C4-2B (cell line): ENCODE measurements at regions not wholly inside any gene's neighbourhood (a gene's known extent, or its start where the extent isn't known, plus 50 kb on each side); places are given as distances from the start of the nearest gene placed in this dataset.
A peak's percentile ranks its signal among the peaks of the same experiment; 100 is the strongest.
"Not testable (repeated sequence)": the region's sequence is repeated elsewhere in the genome, so short reads cannot be mapped to it uniquely, and the experiment has no call there.

Experiments
- H3K27ac ChIP-seq: fragments of 450-650 bp; 2 replicates; pipeline ENCODE4 v1.5.1; 2017
- CTCF ChIP-seq: fragments of 450-650 bp; conservative IDR thresholded peaks from 2 replicates; pipeline ENCODE4 v1.5.1; 2017; ENCODE audit warnings: mild to moderate bottlenecking
- ZFX ChIP-seq: fragments of 450-650 bp; IDR thresholded peaks from 2 replicates; pipeline ENCODE4 v1.6.1; 2017

GRCh38 chr18:14947482-14948162 is 199.7 kb downstream of the ANKRD30B start:
- H3K27ac ChIP-seq: peak overlapping the region; percentile 52
- TF ChIP-seq ZFX (no peak), CTCF (no peak)

- TF ChIP-seq ZFX (no peak), CTCF (no peak)
- no peak overlapping the region for H3K27ac ChIP-seq
Measured at GRCh38 chr18:14948163-14948540, 200.2 kb downstream of the ANKRD30B start.

- no peak for TF ChIP-seq CTCF
- no peak for TF ChIP-seq ZFX
- no peak overlapping the region for H3K27ac ChIP-seq
Measured at GRCh38 chr18:14949800-14950664, 202.1 kb downstream of the ANKRD30B start.

- H3K27ac ChIP-seq: not testable (repeated sequence)
Measured at GRCh38 chr18:14952444-14953077, 204.6 kb downstream of the ANKRD30B start.

- no peak for TF ChIP-seq CTCF
- no peak for TF ChIP-seq ZFX
- H3K27ac ChIP-seq: no peak overlapping the region
Measured at GRCh38 chr18:14958701-14959100, 210.7 kb downstream of the ANKRD30B start.

- no peak for TF ChIP-seq CTCF
- no peak for TF ChIP-seq ZFX
- no peak overlapping the region for H3K27ac ChIP-seq
Measured at GRCh38 chr18:14959550-14959949, 211.6 kb downstream of the ANKRD30B start.

- TF ChIP-seq ZFX: no peak
- no peak for TF ChIP-seq CTCF
- no peak overlapping the region for H3K27ac ChIP-seq
Measured at GRCh38 chr18:14961991-14962390, 214.0 kb downstream of the ANKRD30B start.
